K562 (cell line): ENCODE measurements at regions not wholly inside any gene's neighbourhood (a gene's known extent, or its start where the extent isn't known, plus 50 kb on each side); places are given as distances from the start of the nearest gene placed in this dataset.

Experiments
- BRF2 ChIP-seq: IDR thresholded peaks from 3 replicates; pipeline ENCODE4 v1.6.1; 2011; ENCODE audit warnings: borderline replicate concordance, mild to moderate bottlenecking; ENCODE audit not compliant: insufficient read length, insufficient read depth
- CBX3 ChIP-seq, 2 experiments: IDR thresholded peaks; 1 replicate in 1 of 2; 2 replicates in 1 of 2; pipeline ENCODE4 v1.6.1; 2012; ENCODE audit warnings: inconsistent platforms in 2 of 2, low read length in 2 of 2, borderline replicate concordance in 1 of 2, control low read depth in 1 of 2
- CREB1 ChIP-seq, 2 experiments: sonication (generic) in 1 of 2; formaldehyde crosslinking in 1 of 2; IDR thresholded peaks; 2 replicates each; pipeline versions ENCODE4 v1.6.1 to v1.8.0; 2012 to 2022; ENCODE audit warnings: inconsistent platforms in 1 of 2, mild to moderate bottlenecking in 1 of 2, missing genetic modification reagents in 1 of 2, moderate library complexity in 1 of 2
- CTCF ChIP-seq, 3 experiments: IDR thresholded peaks in 2 of 3; conservative IDR thresholded peaks in 1 of 3; 2 replicates each; pipeline ENCODE4 v1.5.1; 2011 to 2012; ENCODE audit warnings: low read length in 3 of 3, mild to moderate bottlenecking in 3 of 3, control low read depth in 2 of 3, improper control_type of control experiment in 1 of 3, inconsistent platforms in 1 of 3, low read depth in 1 of 3, mixed read lengths in 1 of 3, moderate library complexity in 1 of 3; ENCODE audit not compliant: insufficient read depth in 2 of 3
- EWSR1 ChIP-seq: fragments of 450-650 bp; IDR thresholded peaks from 2 replicates; pipeline ENCODE4 v1.6.1; 2018; ENCODE audit warnings: borderline replicate concordance, mild to moderate bottlenecking, low read depth, moderate library complexity; ENCODE audit not compliant: partially characterized antibody
- KHSRP ChIP-seq: fragments of 450-650 bp; IDR thresholded peaks from 2 replicates; pipeline ENCODE4 v1.6.1; 2017
- MAX ChIP-seq: sonication (generic); formaldehyde crosslinking; IDR thresholded peaks from 2 replicates; pipeline ENCODE4 v1.9.0; 2022; ENCODE audit warnings: mild to moderate bottlenecking, missing genetic modification reagents
- MYNN ChIP-seq, 2 experiments: sonication (generic); formaldehyde crosslinking in 1 of 2; IDR thresholded peaks; 2 replicates each; pipeline versions ENCODE4 v1.5.0 to v1.6.1; 2016 to 2020; ENCODE audit warnings: antibody characterized with exemption in 1 of 2, missing genetic modification reagents in 1 of 2
- NR2C2 ChIP-seq, 2 experiments: fragments of 200-800 bp in 1 of 2; sonication (Bioruptor generic) in 1 of 2; sonication (generic) in 1 of 2; formaldehyde crosslinking in 1 of 2; IDR thresholded peaks; 2 replicates each; pipeline versions ENCODE4 v1.6.1 to v1.8.0; 2016 to 2022; ENCODE audit warnings: mild to moderate bottlenecking in 1 of 2, missing compliant biosample characterization in 1 of 2, missing genetic modification characterization in 1 of 2, missing genetic modification reagents in 1 of 2
- SMARCB1 ChIP-seq: IDR thresholded peaks from 2 replicates; pipeline ENCODE4 v1.6.1; 2011; ENCODE audit warnings: improper control_type of control experiment, low read depth; ENCODE audit not compliant: insufficient read length
- TARDBP ChIP-seq: fragments of 450-650 bp; IDR thresholded peaks from 2 replicates; pipeline ENCODE4 v1.6.1; 2016
- TFE3 ChIP-seq: fragments of 450-650 bp; formaldehyde crosslinking; IDR thresholded peaks from 2 replicates; pipeline ENCODE4 v1.4.0; 2020; ENCODE audit warnings: mild to moderate bottlenecking, mixed read lengths
- ZBTB33 ChIP-seq: sonication (generic); formaldehyde crosslinking; IDR thresholded peaks from 2 replicates; pipeline ENCODE4 v1.8.1; 2023; ENCODE audit warnings: mild to moderate bottlenecking, missing genetic modification reagents

- TF ChIP-seq NR2C2 (CRISPR knock-in tag; IDR thresholded peaks at IDR 0.05) = no peak
- no peak for TF ChIP-seq NR2C2 (tag; IDR thresholded peaks at IDR 0.05)
- TF ChIP-seq TFE3 (CRISPR knock-in tag) = no peak
- no peak for TF ChIP-seq CBX3 (IDR thresholded peaks at IDR 0.05; ENCODE audit: borderline replicate concordance in 1 of 2, low read length in 2 of 2)
- TF ChIP-seq CTCF (IDR thresholded peaks at IDR 0.05 in 2 of 3, conservative IDR thresholded peaks at IDR 0.05 in 1 of 3; ENCODE audit: insufficient read depth in 2 of 3, low read depth in 1 of 3, low read length in 3 of 3) = no peak
- TF ChIP-seq MAX (CRISPR knock-in tag) = no peak
- no peak for TF ChIP-seq TARDBP
- TF ChIP-seq BRF2 = no peak
- TF ChIP-seq CREB1 (IDR thresholded peaks at IDR 0.05) = no peak
- TF ChIP-seq CREB1 (CRISPR knock-in tag; IDR thresholded peaks at IDR 0.05) = no peak
- TF ChIP-seq KHSRP = no peak
- no peak for TF ChIP-seq MYNN (IDR thresholded peaks at IDR 0.05)
- TF ChIP-seq MYNN (CRISPR knock-in tag; IDR thresholded peaks at IDR 0.05) = no peak
- TF ChIP-seq ZBTB33 (CRISPR knock-in tag) = no peak
- TF ChIP-seq SMARCB1 = no peak
- TF ChIP-seq EWSR1 = no peak
These were observed 770.3 kb upstream of the SLC35B3 start for GRCh38 chr6:9205645-9206044.
